Stimulated activated CD8-positive, alpha-beta memory T cell treated with anti-CD3 and anti-CD28 coated beads, Interleukin-2, amount 100 ng/mL, for 1 hour (primary cell): ENCODE measurements at regions not wholly inside any gene's neighbourhood (a gene's known extent, or its start where the extent isn't known, plus 50 kb on each side); places are given as distances from the start of the nearest gene placed in this dataset.

Experiments used
- DNase-seq, 2 donors: peaks; one replicate each; pipeline ENCODE4 v3.0.0-alpha.2; 2020; ENCODE audit warnings: low read depth in 2 of 2

DNA sequence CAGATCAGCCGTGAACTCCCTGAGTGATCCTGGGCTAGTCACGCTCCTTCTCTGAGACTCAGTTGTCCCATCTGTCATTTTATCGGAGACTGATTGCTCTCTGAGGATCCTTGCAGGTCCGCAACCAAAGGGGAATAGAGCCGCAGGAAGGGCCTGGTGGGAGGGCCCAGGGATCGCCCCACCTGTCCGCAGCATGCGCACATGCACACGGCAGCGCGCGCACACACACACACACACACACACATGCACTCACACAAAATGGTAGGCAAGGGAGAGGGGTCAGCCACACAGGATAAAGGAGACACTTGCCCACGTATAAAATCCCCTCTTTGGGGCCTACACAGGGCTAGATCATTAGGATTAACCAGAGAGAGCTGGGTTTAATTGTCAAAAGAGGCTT, 95.6 kb upstream of the FOXP4 start:
- no peak for DNase-seq

- DNase-seq: no peak
Observed at GRCh38 chr6:41451039-41451438, 95.1 kb upstream of the FOXP4 start.

DNA sequence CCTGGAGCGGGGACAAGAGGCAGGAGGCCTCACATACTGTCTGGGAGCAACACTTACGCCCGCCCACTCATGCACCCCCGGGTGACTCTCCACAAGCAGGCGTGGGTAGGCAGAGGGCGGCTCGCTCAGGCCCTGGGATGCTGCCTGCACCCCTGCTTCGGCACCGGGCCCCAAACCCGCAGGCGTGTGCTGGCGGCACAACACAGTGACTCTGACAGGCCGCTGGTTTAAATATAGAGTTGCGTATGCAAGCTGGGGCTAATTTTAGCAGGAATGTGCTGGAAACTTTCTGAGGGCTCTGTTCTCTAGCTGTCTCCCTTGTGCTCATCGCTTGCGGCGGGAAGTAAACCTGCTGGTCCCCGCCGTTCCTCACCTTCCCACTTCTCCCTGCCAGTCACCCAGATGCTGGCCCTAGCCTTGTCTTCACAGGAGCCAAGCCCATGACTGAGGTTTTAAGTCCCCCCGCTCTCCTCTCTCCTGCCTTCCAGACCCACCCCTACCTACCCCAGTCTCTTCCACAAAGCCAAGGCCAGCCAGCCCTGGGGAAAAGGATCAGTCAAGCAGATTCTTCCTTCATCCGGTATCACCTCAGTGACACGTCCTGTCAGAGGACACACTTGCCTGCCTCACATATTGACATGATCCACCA, 94.5 kb upstream of the FOXP4 start:
- DNase-seq: no peak

- DNase-seq: no peak
Observed at GRCh38 chr6:41452763-41453162, 93.4 kb upstream of the FOXP4 start.

GRCh38 chr6:41453244-41453643, 92.9 kb upstream of the FOXP4 start:
- DNase-seq: no peak

- no peak for DNase-seq
Observed at GRCh38 chr6:41454189-41454789, 91.9 kb upstream of the FOXP4 start.

DNA sequence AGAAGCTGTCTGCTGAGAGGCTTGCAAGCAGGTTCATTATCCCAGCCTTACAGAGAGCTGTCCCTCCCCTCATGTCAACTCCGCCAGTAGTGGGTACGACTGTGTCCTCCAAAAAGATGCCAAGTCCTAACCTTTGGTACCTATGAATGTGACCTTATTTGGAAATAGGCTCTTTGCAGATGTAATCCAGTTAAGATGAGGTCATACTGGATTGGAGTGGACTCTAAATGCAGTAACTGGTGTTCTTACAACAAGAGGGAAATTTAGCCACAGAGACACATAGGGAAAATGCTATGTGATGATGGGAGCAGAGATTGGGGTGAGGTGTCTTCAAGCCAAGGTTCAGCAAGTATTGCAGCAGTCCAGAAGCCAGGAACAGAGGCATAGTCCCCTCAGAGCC, 90.8 kb upstream of the FOXP4 start:
- DNase-seq: no peak

- no peak for DNase-seq
Observed at GRCh38 chr6:41455818-41456217, 90.4 kb upstream of the FOXP4 start.

DNA sequence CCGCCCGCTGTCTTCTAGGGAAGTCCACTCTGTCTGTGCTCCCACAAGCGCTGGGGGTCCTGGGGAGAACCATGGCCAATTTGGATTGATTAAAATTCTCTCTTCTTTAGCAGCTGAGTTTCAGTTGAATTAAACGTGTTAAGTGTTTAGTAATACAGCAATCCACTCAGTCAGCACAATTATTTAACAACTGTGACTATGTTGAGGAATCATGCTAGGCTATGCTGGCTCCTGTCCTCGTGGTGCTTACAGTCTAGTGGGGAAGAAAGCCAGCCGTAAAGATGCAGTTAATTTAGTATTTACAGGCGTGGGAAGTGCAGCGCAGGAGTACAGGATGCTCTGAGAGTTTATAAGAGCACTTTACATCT, 88.9 kb upstream of the FOXP4 start:
- DNase-seq: no peak

DNA sequence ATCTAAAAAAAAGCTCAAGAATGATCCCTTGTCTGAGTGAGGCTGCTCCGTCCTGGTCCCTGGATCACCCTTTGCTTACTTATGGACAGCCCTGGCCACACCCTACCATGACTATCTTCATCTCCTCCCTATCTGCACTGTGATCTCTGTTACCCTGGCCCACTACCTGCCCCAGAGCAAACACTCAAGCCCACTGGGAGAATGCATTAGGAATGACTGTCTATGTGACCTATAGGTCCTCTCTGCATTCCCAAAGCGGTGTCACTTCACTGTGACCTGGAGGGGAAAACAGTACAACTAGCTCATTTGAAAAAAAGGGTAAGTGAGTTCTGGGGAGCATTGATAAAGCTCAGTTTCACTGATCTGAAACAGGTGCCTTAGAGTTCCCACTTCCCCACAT, 86.4 kb upstream of the FOXP4 start:
- DNase-seq: no peak

DNA sequence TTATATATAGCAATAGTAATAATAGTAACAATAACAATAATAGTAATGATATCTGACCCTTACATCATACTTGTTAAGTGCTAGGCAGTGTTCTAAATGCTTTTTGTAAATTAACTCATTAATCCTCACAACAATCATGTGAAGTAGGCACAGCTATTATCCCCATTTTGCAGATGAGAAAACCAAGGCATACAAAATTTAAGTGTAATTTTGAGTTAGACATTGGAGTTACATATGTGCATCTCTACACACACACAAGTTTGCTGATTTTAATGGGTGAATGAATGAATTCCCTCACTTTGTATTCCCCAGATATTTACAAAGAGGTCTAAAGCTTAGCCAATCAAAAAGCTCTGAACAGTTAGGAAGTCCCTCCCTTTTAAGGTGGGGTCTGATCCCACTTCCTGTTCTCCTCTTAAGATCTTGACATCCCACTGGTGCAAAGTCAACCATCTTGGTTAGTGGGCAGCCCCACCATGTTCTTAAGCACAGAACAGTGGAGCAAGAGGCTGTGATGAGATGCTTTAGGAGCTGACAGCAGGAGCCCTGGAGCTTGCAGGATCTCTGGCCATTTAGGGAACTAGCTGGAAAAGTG, 85.3 kb upstream of the FOXP4 start:
- no peak for DNase-seq

- DNase-seq: no peak
Observed at GRCh38 chr6:41462033-41462432, 84.1 kb upstream of the FOXP4 start.

GRCh38 chr6:41463062-41463930, 82.9 kb upstream of the FOXP4 start:
- no peak for DNase-seq

DNA sequence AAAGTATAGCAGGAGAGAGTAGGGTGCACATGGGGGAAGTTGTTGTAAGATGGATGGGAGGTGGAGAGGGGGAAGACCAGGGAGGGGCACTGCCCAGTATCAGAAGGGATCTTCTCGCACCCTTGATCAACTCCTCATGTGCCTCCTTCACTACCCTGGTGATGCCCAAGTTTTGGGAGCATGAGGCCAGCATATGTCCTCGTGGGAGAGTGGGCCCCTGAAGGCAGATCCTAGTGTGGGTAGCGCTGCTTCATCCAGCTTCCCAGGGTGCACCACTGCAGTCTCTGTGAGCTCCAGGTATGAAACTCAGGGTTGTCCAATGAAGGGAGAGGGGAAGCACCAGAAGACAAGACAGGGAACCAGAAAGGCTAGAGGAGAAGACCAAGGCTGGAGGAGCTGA, 82.2 kb upstream of the FOXP4 start:
- DNase-seq: no peak

GRCh38 chr6:41464481-41464880, 81.7 kb upstream of the FOXP4 start:
- DNase-seq: no peak

DNA sequence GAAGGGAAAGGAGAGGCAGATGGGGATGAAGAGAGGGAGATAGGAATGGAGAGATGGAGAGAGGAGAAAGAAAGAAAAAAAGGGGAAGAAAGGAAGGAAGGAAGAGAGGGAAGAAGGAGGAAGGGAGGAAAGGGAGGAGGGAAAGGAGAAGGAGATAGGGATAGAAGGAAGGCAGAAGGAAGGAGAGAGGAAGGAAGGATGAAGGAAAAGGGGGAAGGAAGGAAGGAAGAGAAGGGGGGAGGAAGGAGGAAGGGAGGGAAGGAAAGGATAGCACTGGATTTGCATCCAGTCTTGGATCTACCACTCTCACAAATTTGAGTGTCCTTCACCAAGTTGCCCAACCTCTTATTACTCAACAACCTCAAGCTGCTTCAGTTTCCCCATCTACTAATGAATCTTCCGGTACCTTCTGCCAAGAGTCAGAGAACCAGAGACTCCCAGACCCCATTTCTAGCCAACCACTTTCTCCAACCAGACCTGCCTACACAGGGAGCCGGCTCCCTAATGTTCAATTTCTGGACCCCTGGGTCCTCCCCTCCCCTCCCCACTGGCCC, 79.7 kb upstream of the FOXP4 start:
- DNase-seq: no peak

GRCh38 chr6:41467061-41467460, 79.1 kb upstream of the FOXP4 start:
- DNase-seq: no peak

- no peak for DNase-seq
Observed at GRCh38 chr6:41467627-41468404, 78.4 kb upstream of the FOXP4 start.

DNA sequence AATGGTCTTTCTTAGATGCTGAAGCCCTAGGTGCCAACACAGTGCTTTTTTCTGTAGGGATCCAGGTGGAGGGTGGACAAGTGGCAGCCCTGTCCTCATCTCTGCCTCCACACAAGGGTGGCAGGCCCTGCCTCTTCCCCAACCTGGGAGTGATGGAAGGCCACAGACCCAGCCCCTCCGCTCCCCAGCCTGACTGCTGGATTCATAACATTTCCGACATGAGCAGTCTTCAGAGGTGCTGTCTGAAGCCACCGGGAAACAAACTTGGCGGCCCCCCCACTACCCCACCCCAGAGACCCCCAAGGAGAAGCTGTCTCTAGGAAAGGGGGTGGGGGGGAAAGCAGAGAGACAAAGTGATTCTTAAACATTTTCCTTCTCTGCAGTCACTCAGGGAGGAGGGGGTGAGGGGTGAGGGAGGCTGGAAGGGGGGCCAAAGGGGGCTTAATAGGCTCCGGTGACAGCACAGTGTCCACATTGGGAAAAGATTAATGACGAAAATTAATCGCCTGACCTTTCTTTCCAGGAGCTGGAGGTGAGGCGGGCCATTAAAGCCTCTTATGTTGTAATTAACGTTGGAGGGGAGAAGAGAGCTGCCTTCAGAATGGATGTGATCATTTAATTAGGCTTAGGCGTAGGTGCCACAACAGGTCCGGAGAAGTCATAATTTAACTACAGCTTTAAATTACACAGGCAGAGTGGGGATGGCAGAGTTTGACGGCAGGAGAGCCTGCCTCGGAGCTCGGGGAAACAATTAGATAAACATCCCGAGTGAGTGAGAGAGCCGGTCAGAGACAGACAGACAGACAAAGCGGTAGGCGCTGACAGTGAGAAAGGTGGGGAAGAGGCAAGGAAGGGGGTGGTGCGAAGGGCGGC, 76.8 kb upstream of the FOXP4 start:
- DNase-seq: no peak

DNA sequence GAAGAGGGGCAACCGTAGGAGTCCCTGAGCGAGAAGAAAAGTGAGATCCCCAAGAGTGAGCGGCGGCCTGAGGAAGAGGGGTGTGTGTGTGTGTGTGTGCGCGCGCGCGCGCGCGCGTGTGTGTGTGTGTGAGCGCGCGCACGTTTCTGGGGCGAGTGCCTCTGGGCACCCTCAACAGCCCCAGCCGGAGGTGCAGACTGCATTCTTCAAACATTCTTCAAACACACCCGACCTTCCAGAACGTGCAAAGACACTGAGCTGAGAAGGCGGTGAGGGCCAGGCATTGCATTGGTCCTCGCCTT, 76.2 kb upstream of the FOXP4 start:
- no peak for DNase-seq
